Endodermal cell (in vitro differentiated cells): ENCODE measurements at regions not wholly inside any gene's neighbourhood (a gene's known extent, or its start where the extent isn't known, plus 50 kb on each side); places are given as distances from the start of the nearest gene placed in this dataset.

Experiments
- DNase-seq: peaks from one replicate; pipeline ENCODE4 v3.0.0-alpha.2; 2017
- H3K27ac ChIP-seq: 2 replicates; pipeline ENCODE4 v1.5.1; 2013; ENCODE audit warnings: mild to moderate bottlenecking, low read depth, low read length, moderate library complexity
- H3K27me3 ChIP-seq: 2 replicates; pipeline ENCODE4 v1.6.1; 2013; ENCODE audit warnings: mild to moderate bottlenecking, low read length, moderate library complexity; ENCODE audit not compliant: insufficient read depth, control insufficient read depth, poor library complexity, severe bottlenecking
- H3K36me3 ChIP-seq: 2 replicates; pipeline ENCODE4 v1.7.0; 2013; ENCODE audit warnings: mild to moderate bottlenecking, low read length, moderate library complexity; ENCODE audit not compliant: control insufficient read depth, insufficient read depth
- H3K4me1 ChIP-seq: one replicate; pipeline ENCODE4 v1.7.0; 2013; ENCODE audit warnings: low read length; ENCODE audit not compliant: control insufficient read depth, insufficient read depth
- H3K4me3 ChIP-seq: 2 replicates; pipeline ENCODE4 v1.5.1; 2013; ENCODE audit warnings: mild to moderate bottlenecking, low read length, moderate library complexity
- H3K9ac ChIP-seq: 2 replicates; pipeline ENCODE4 v1.6.1; 2013; ENCODE audit warnings: mild to moderate bottlenecking, low read length, moderate library complexity; ENCODE audit not compliant: poor library complexity, severe bottlenecking; ENCODE audit errors: extremely low read depth
- H3K9me3 ChIP-seq: 2 replicates; pipeline ENCODE4 v1.6.1; 2013; ENCODE audit warnings: mild to moderate bottlenecking, low read length, moderate library complexity; ENCODE audit not compliant: control insufficient read depth
- H3K27ac Mint-ChIP-seq: 2 replicates; pipeline ENCODE4 v1.8.0; 2020; ENCODE audit warnings: mixed read lengths
- H3K27me3 Mint-ChIP-seq: 2 replicates; pipeline ENCODE4 v1.8.0; 2021; ENCODE audit warnings: mild to moderate bottlenecking, mixed read lengths; ENCODE audit not compliant: insufficient read depth
- H3K36me3 Mint-ChIP-seq: 2 replicates; pipeline ENCODE4 v1.8.0; 2020; ENCODE audit warnings: low read depth, mixed read lengths
- H3K4me1 Mint-ChIP-seq: 2 replicates; pipeline ENCODE4 v1.8.0; 2020; ENCODE audit warnings: mixed read lengths
- H3K4me3 Mint-ChIP-seq: 2 replicates; pipeline ENCODE4 v1.8.0; 2020; ENCODE audit warnings: mild to moderate bottlenecking, moderate library complexity, mixed read lengths
- H3K9me3 Mint-ChIP-seq: 2 replicates; pipeline ENCODE4 v1.8.0; 2020; ENCODE audit warnings: mild to moderate bottlenecking, mixed read lengths
- CTCF ChIP-seq: fragments of 200-600 bp; sonication (generic); conservative IDR thresholded peaks from 2 replicates; pipeline ENCODE4 v1.5.0; 2021; ENCODE audit warnings: antibody characterized with exemption, mild to moderate bottlenecking
- WGBS, 2 experiments: methylation state at CpG; one replicate each; pipeline versions ENCODE4 v1.1.5 to v1.1.7; 2013; ENCODE audit warnings: missing lambda C conversion rate in 2 of 2, mixed read lengths in 1 of 2; ENCODE audit not compliant: insufficient coverage in 1 of 2, insufficient read length in 1 of 2; 5-methylcytosine and 5-hydroxymethylcytosine counted together

GRCh38 chr12:132379996-132380395 lies 50.6 kb upstream of the GALNT9 start:
- no peak overlapping the region for H3K4me3 Mint-ChIP-seq
- peaks cover 18% of the 10 kb centered on the region for H3K9me3 ChIP-seq
- no peak overlapping the region for H3K27ac Mint-ChIP-seq
- TF ChIP-seq CTCF, result no peak
- no peaks in the 10 kb centered on the region for H3K36me3 Mint-ChIP-seq
- H3K4me1 ChIP-seq, result no peaks in the 10 kb centered on the region
- no peaks in the 10 kb centered on the region for H3K36me3 ChIP-seq
- H3K4me3 ChIP-seq, result no peak overlapping the region
- peaks cover 35% of the 10 kb centered on the region for H3K27me3 Mint-ChIP-seq
- H3K4me1 Mint-ChIP-seq, result no peaks in the 10 kb centered on the region
- no peaks in the 10 kb centered on the region for H3K27me3 ChIP-seq
- no peak overlapping the region for H3K9ac ChIP-seq
- WGBS, 2 experiments, result 75 to 81% methylated on average over 18 to 25 of the region's 25 CpGs
- H3K27ac ChIP-seq, result no peak overlapping the region
- H3K9me3 Mint-ChIP-seq, result no peaks in the 10 kb centered on the region
- peak; percentile 43 for DNase-seq

- H3K36me3 Mint-ChIP-seq, result no peaks in the 10 kb centered on the region
- H3K27ac Mint-ChIP-seq, result no peak overlapping the region
- no peak overlapping the region for H3K4me3 ChIP-seq
- WGBS, 2 experiments, result 85 to 93% methylated on average over 16 to 24 of the region's 24 CpGs
- no peaks in the 10 kb centered on the region for H3K4me1 ChIP-seq
- H3K9me3 ChIP-seq, result peaks cover 18% of the 10 kb centered on the region
- H3K4me1 Mint-ChIP-seq, result no peaks in the 10 kb centered on the region
- no peak overlapping the region for H3K27ac ChIP-seq
- no peak overlapping the region for H3K9ac ChIP-seq
- H3K27me3 ChIP-seq, result no peaks in the 10 kb centered on the region
- TF ChIP-seq CTCF, result no peak
- H3K4me3 Mint-ChIP-seq, result no peak overlapping the region
- no peaks in the 10 kb centered on the region for H3K9me3 Mint-ChIP-seq
- peaks cover 37% of the 10 kb centered on the region for H3K27me3 Mint-ChIP-seq
- H3K36me3 ChIP-seq, result no peaks in the 10 kb centered on the region
- no peak for DNase-seq
These were observed 50.2 kb upstream of the GALNT9 start for GRCh38 chr12:132379576-132379975.
